HG03442 (cell line): ENCODE measurements at regions not wholly inside any gene's neighbourhood (a gene's known extent, or its start where the extent isn't known, plus 50 kb on each side); places are given as distances from the start of the nearest gene placed in this dataset.
"Not testable (repeated sequence)": the region's sequence is repeated elsewhere in the genome, so short reads cannot be mapped to it uniquely, and the experiment has no call there.

Experiments used
- ATAC-seq: cut with Tn5 transposase; IDR thresholded peaks from one replicate; pipeline ENCODE4 v1.9.1; 2021; ENCODE audit warnings: mild to moderate bottlenecking, moderate library complexity; ENCODE audit not compliant: unreplicated experiment

DNA sequence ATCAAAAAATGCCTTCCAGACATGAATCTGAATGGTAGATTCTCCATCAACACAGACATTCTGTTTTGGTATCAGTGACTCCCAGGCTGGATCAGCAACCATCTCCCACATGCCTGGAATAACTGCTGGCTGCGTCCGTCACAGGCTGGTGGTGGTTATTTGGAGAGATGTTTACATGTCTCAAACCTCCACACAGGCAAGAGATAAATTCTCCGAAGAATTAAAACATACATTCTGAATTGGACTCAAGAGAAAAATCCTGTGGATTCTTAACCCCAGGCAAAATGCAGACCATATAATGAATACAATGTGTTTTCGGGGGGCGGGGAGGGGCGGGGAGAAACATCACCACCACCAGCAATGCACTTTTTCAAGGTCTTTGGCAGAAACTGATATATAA lies 108.2 kb downstream of the THBS2 start:
- no peak for ATAC-seq

- no peak for ATAC-seq
Observed at GRCh38 chr6:169144356-169144755, 109.3 kb downstream of the THBS2 start.

GRCh38 chr6:169142538-169142844 lies 111.2 kb downstream of the THBS2 start:
- no peak for ATAC-seq

DNA sequence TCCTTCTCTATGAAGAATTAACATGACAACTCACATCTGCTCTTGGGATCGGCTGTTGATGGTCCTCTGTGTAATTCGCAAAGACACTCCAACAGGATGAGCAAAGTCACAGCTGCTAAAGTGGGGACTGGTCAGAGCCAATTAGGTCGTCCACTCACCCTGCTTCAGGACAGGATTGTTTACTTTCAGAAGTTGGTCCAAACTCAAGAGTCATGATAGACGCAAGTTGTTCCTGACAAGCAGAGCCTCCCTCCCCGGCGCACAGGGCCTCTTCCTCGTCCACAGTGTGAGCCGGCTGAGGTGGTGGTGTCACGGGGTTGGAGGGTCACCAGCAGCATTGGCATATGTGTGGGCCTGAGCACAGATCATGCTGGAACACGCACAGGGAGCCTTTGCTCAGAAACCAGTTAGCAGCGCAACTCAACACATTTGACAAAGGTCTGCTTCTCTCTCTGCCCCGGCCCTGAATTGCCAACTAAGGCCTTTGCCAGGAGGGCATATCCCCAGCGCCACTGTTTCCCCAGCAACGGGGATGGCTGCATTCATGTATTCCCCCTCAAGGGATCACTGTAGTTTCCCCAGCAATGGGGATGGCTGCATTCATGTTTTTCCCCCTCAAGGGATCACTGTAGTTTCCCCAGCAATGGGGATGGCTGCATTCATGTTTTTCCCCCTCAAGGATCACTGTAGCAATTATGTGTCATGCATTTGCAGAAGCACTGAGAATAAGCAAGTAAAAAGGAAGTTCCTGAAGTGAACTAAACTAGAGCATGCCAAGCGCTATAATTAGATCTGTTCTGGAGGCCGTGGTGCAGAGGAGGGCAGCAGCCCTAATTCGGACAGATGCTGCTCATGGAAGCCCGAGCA lies 111.7 kb downstream of the THBS2 start:
- no peak for ATAC-seq

DNA sequence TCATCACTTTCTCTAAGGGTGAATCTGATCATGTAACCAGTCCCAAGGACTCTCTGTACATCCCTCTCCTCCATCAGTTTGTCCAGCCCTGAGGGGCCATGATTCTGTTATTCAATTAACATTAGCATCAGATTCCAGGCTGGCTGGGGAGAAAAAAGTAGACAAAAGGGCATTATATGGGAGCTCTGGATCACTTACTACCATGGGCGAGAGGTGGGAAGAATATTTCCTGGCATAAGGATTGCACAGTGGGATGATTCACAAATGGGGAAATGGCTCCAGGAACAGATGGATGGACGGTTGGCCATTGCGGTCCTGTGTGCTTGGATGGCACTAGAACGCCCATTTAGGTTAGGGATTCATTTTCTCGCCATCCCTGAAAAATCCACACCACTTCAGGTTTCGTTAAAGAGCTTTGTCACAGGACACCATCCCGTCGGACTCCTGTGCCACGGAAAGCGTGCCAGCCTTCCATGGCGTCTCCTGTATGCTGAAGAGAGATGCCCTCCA lies 112.6 kb downstream of the THBS2 start:
- no peak for ATAC-seq

- ATAC-seq, result no peak
Observed at GRCh38 chr6:169139179-169139971, 114.3 kb downstream of the THBS2 start.

DNA sequence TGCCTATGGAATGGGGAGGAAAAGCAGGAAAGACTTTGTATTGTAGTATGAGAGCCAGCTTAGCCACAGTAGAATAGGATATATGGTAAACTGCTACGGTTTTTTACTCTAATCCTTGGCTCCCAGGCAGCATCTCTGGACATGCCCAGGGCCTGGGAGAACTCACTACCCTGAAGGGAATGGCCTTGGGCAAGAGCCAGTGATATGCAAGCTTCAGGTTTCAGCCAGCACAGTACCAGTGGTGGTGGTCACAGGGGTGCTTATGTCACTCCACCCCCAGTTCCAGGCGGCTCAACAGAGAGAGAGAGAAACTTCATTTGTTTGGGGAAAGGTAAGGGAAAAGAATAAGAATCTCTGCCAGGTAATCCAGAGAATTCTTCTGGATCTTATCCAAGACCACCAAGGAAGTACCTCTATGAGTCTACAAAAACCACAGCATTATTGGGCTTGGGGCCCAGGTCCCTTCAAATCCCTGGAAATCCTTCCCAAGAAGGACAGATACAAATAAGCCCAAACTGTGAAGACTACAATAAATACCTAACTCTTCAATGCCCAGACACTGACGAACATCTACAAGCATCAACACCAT lies 121.2 kb downstream of the THBS2 start:
- ATAC-seq, result no peak

DNA sequence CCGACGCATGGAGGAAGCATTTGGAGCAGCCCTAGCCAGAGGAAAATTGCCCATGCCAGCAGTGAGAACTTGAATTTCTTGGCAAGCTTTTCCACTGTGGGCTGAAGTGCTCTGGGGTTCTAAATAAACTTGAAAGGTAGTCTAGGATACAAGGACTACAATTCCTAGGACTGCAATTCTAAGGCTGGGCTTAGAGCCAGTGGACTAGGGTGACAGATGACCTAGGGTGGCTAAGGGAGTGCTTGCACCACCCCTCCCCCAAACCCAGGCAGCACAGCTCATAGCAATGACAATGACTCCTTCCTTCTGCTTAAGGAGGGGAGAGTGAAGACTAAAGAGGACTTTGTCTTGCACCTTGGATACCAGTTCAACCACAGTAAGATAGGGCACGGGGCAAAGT lies 122.3 kb downstream of the THBS2 start:
- ATAC-seq, result no peak

DNA sequence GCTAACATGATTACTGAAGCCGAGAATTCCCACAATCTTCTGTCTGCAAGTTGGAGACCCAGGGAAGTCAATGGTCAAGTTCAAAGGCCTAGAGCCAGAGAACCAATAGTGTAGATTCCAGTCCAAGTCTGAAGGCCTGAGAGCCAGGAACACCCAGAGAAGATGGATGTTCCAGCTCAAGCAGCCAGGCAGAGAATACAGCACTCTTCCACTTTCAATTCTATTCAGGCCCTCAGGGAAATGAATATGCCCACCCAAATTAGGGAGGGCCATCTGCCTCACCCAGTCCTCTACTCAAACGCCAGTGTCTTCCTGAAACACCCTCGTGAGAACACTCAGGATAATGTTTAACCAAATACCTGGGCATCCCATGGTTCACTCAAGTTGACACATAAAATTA lies 123.5 kb downstream of the THBS2 start:
- ATAC-seq, result no peak

- no peak for ATAC-seq
Observed at GRCh38 chr6:169121013-169121412, 132.6 kb downstream of the THBS2 start.

DNA sequence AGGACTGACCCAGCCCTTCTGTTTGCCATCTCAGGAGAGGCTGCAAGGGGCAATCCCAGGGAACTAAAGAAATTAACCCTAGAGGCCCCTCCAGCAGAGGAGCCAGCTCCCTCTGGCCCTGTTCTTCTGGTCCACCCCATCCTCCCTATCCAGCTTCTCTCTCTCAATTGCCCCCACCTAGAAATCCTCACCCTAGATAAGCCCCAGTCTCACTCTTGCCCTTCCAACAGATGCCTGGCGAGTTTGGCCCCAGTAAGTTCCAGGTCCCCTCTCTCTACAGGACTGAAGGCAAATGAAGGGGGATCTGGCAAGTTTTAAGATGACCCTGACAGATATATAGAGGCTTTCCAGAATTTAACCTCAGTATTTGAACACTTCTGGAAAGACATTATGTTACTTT lies 134.0 kb downstream of the THBS2 start:
- ATAC-seq, result no peak

DNA sequence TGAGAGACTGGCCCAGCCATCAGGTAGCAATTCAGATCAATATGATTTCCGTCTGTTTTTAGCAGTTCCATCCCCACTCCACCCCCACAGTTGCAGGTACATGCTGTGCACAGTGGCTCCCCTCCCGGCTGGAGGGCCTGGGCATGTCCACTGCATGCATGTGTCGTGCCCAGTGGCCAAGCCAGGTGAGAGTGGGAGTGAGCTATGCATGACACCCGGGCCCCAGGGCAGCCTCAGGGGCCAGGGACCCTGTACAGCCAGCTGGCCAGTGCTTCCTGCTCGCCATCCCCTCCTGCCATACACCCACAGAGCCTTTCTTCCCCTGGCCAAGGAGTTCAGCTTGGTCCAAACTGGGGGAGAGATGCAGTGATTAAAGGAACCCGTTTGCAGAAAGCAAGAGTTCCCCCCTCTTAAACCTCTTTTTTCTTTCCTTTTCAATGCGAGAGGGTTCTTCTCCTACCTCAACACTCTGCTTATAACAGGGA lies 135.3 kb downstream of the THBS2 start:
- no peak for ATAC-seq

DNA sequence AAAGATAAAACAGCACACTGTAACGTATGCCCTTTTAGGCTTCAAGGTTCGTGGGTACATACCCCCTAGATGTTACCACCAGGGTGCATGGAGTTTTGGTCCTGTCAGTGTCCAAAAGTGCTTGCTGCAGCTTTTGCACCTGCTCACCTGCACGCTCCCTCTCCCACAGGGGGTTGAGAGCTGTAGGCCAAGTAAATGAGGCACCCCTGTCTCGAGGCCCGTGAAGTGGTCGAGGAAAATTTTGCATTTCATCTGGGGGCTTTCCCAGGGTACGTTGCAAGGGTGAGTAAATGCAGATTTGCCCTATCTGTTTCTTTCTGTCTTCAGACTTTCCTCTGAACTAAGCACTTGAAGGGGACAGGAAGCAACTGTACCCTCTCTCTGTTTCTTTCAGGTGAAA lies 136.0 kb downstream of the THBS2 start:
- no peak for ATAC-seq

DNA sequence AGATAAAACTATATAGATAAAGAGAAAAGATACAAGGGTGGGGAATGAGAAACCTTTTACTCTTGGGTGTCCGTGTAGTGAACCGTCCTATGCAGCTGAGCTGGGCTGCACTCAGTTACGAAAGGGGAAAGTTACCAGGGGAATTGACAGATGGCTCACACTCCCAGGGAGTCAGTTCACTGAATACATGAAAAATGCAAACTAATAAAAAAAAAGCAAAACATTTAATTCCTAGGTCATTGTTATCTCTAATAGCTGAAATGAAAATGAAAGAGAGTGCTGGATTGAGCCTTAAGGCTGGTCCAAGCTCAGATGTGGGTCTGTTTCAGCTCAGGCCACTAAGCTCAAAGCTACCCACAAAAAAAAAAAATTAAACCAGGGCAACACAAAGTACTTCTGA lies 138.0 kb downstream of the THBS2 start:
- peak; percentile 30 for ATAC-seq

- ATAC-seq, result not testable (repeated sequence)
Observed at GRCh38 chr6:169114632-169115031, 139.0 kb downstream of the THBS2 start.

DNA sequence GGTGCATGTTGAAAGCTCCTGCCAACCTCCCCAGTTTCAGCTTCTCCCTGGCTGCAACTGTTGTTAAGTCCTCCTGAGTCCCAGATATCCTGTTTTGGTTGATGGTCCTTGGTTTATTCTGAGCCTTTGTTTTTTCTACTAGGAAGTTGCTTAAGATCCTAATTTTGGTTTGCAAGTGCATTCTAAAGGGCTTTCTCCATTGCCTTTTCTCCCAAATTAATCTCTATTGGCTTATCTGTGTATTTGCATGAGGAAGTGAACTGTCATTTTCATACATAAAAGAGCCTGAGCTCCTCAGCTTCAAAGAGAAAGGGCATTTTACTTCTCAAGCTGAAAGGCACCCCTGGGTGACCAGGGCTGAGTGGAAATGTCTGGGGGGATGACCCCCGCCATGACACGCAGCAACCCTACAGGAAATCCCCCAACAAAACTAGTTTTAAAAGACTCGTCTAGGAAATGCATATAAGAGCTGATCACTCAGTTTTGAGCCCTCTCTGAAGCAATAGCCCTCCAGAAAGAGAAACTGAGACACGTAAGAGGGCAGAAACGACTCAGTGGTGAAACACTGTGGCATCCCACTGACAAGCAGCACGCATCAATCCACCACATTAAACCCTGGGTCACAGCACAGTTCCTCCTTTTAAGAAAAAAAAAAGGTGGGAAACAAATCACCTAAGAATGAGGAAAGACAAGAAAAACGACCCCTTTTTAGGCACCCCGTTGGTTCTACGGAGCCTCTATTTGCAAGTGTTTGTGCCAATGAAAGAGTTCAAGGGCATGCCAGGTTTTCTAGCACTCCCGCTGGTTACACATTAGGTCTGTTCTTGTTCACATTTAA lies 140.9 kb downstream of the THBS2 start:
- peak; percentile 86 for ATAC-seq

DNA sequence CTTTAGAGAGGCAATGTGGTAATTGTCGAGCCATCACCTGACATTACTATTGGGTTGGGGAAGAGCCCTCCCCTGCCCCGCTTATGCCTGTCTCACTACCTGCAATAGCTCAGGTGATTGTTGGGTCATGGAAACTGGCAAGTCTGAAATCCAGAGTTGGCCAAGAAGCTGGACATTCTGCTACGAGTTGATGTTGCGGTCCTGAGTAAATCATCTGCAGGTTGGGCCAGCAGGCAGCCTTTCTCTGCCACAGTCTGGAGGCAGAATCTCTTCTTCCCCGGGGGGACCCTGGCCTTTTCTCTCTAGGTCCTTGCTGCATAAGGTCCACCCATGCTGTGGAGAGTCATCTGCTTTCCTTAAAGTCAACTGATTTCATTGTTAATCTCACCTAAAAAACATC lies 142.4 kb downstream of the THBS2 start:
- ATAC-seq, result no peak

DNA sequence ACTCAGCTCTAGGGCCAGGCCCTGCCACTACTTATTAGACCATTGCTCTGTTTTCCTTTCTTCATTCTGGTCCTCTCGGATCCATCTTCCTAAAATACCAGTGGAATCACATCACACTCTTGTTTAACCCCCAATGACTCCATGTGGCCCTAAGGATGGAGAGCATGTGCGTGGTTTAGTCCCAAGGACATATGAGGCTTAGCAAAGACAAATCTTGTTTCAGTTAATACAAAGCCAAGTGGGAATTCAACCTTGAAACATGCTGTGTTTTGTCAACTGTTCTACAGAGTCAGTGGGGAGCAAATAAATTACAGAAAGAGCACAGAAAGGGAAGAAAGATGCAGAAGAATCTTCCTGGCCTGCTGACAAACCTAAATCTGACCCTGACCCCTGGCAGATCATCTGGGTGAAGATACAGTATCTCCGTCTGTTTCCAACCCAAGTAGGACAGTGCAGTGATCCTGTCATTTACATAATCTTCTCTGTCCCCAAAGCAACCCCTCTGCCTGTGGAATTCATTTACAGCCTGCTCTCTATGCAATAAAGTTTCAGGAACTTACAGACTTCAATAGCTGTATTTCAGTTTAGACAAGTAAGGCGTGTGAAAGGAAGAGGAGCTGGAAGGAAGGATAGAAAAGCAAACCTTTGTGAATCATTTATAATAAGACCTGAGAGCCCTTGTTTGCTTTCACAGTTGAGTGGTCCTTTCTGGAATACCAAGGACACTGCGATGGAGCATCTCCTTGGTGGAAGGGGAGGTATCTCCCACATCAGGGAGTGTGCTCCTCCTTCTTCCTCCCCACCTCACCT lies 144.0 kb downstream of the THBS2 start:
- ATAC-seq, result no peak

GRCh38 chr6:169108753-169109152 lies 144.9 kb downstream of the THBS2 start:
- no peak for ATAC-seq

- ATAC-seq, result no peak
Observed at GRCh38 chr6:169106176-169106575, 147.5 kb downstream of the THBS2 start.
